Right kidney (tissue), 1 donor: ENCODE measurements at regions not wholly inside any gene's neighbourhood (a gene's known extent, or its start where the extent isn't known, plus 50 kb on each side); places are given as distances from the start of the nearest gene placed in this dataset.

Source experiments
- DNase-seq: peaks from one replicate; pipeline ENCODE4 v3.0.0-alpha.2; 2016

- no peak for DNase-seq
Measured at GRCh38 chr2:217520356-217521010, 482.3 kb downstream of the TNS1 start.

- no peak for DNase-seq
Measured at GRCh38 chr2:217517402-217517801, 485.4 kb downstream of the TNS1 start.

GRCh38 chr2:217515615-217516309 is 487.0 kb downstream of the TNS1 start:
- no peak for DNase-seq

GRCh38 chr2:217513258-217513657 is 489.5 kb downstream of the TNS1 start:
- no peak for DNase-seq

GRCh38 chr2:217512728-217513127 is 490.1 kb downstream of the TNS1 start:
- DNase-seq, result no peak

GRCh38 chr2:217512259-217512658 is 490.5 kb downstream of the TNS1 start:
- no peak for DNase-seq

GRCh38 chr2:217511850-217512249 is 490.9 kb downstream of the TNS1 start:
- DNase-seq, result no peak

- peak; percentile 79 for DNase-seq
Measured at GRCh38 chr2:217510771-217511291, 492.0 kb downstream of the TNS1 start.

- no peak for DNase-seq
Measured at GRCh38 chr2:217505303-217505702, 497.5 kb downstream of the TNS1 start.

GRCh38 chr2:217501887-217502286 is 500.9 kb downstream of the TNS1 start:
- DNase-seq, result no peak

- DNase-seq, result no peak
Measured at GRCh38 chr2:217497843-217498377, 504.9 kb downstream of the TNS1 start.

GRCh38 chr2:217494557-217494956 is 508.2 kb downstream of the TNS1 start:
- no peak for DNase-seq

GRCh38 chr2:217491271-217491670 is 511.5 kb downstream of the TNS1 start:
- DNase-seq, result no peak

GRCh38 chr2:217489145-217489960 is 513.4 kb downstream of the TNS1 start:
- DNase-seq, result no peak

- no peak for DNase-seq
Measured at GRCh38 chr2:217484046-217484445, 518.7 kb downstream of the TNS1 start.

- no peak for DNase-seq
Measured at GRCh38 chr2:217482056-217482710, 520.6 kb downstream of the TNS1 start.

- DNase-seq, result no peak
Measured at GRCh38 chr2:217481577-217481976, 521.2 kb downstream of the TNS1 start.

- no peak for DNase-seq
Measured at GRCh38 chr2:217479566-217479965, 523.2 kb downstream of the TNS1 start.

- no peak for DNase-seq
Measured at GRCh38 chr2:217478831-217479455, 523.9 kb downstream of the TNS1 start.

GRCh38 chr2:217477583-217477982 is 525.2 kb downstream of the TNS1 start:
- DNase-seq, result no peak

GRCh38 chr2:217475791-217476190 is 527.0 kb downstream of the TNS1 start:
- DNase-seq, result no peak

- DNase-seq, result no peak
Measured at GRCh38 chr2:217475101-217475500, 527.7 kb downstream of the TNS1 start.
